ENCODE measurements at regions not wholly inside any gene's neighbourhood (a gene's known extent, or its start where the extent isn't known, plus 50 kb on each side); places are given as distances from the start of the nearest gene placed in this dataset.

DNA sequence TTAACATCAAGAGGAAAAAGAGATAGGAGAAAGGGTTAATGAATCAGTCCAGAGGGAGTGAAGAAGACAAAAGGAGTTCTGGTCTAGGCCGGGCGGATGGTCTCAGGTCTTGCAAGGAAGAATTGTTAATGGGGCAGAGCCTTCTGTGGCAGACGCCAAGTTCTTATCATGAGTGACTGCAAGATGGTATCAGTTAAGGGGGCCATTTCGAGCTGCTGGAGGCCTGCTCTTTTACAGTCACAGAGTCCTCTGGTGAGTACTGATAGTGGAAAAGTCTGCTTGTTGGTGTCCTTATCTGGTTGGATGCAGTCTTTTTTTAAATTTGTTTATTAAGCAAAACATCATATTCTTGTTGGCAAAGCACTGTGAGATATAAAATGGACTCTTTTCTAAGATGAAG is 590.9 kb upstream of the SGCG start:
- no peak for TF ChIP-seq CTCF (IDR thresholded peaks at IDR 0.05; ENCODE audit: low read depth, low read length)
- no peak overlapping the region for H3K4me3 ChIP-seq (ENCODE audit: low read depth, low read length)

GRCh38 chr13:22592515-22592914 is 588.3 kb upstream of the SGCG start:
- H3K4me3 ChIP-seq (ENCODE audit: low read depth, low read length) = no peak overlapping the region
- no peak for TF ChIP-seq CTCF (IDR thresholded peaks at IDR 0.05; ENCODE audit: low read depth, low read length)

- H3K4me3 ChIP-seq (ENCODE audit: low read depth, low read length) = no peak overlapping the region
- TF ChIP-seq CTCF (IDR thresholded peaks at IDR 0.05; ENCODE audit: low read depth, low read length) = no peak
Measured at GRCh38 chr13:22594041-22594440, 586.7 kb upstream of the SGCG start.

- no peak for TF ChIP-seq CTCF (IDR thresholded peaks at IDR 0.05; ENCODE audit: low read depth, low read length)
- no peak overlapping the region for H3K4me3 ChIP-seq (ENCODE audit: low read depth, low read length)
Measured at GRCh38 chr13:22596171-22596863, 584.5 kb upstream of the SGCG start.

GRCh38 chr13:22599156-22599555 is 581.6 kb upstream of the SGCG start:
- TF ChIP-seq CTCF (IDR thresholded peaks at IDR 0.05; ENCODE audit: low read depth, low read length) = no peak
- no peak overlapping the region for H3K4me3 ChIP-seq (ENCODE audit: low read depth, low read length)

GRCh38 chr13:22618002-22618401 is 562.8 kb upstream of the SGCG start:
- no peak overlapping the region for H3K4me3 ChIP-seq (ENCODE audit: low read depth, low read length)
- no peak for TF ChIP-seq CTCF (IDR thresholded peaks at IDR 0.05; ENCODE audit: low read depth, low read length)

DNA sequence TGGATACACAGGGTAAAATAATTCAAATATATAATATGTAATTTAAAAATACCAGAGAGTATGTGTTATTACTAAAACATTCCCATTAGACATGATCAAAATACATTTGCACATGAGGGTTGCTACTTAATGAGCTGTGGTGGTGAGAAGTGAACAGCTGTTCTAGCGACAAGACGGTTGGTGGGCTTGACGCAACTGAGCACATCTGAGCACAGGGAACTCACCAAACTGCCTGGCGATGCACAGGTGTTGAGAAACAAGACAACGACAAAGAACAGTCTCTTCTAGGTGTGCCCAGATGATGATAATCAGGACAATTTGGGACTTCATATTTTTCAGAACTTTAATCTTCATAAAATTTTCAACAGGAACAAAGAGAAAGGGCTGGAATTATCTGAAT is 555.1 kb upstream of the SGCG start:
- no peak overlapping the region for H3K4me3 ChIP-seq (ENCODE audit: low read depth, low read length)
- no peak for TF ChIP-seq CTCF (IDR thresholded peaks at IDR 0.05; ENCODE audit: low read depth, low read length)

Data from WI38 (cell line).